Prostate gland (tissue), 2 donors: ENCODE measurements at regions not wholly inside any gene's neighbourhood (a gene's known extent, or its start where the extent isn't known, plus 50 kb on each side); places are given as distances from the start of the nearest gene placed in this dataset.

ENCODE experiments used
- DNase-seq: peaks from one replicate; pipeline ENCODE4 v3.0.0-alpha.2; 2019; ENCODE audit warnings: low spot score
- H3K27ac ChIP-seq, 2 donors: fragments of 200-600 bp; sonication (generic); 2 replicates each; pipeline ENCODE4 v1.5.1; 2017 to 2019
- H3K27me3 ChIP-seq: fragments of 200-600 bp; sonication (generic); replicated peaks from 2 replicates; pipeline ENCODE4 v1.5.1; 2019; ENCODE audit not compliant: insufficient read depth
- H3K36me3 ChIP-seq, 2 donors: fragments of 200-600 bp; sonication (generic); 1 replicate in 1 of 2; 2 replicates in 1 of 2; pipeline versions ENCODE4 v1.5.1 to v1.8.1; 2017 to 2019
- H3K4me1 ChIP-seq: fragments of 200-600 bp; sonication (generic); replicated peaks from 2 replicates; pipeline ENCODE4 v1.5.1; 2019
- H3K4me3 ChIP-seq, 2 donors: fragments of 200-600 bp; sonication (generic); 2 replicates each; pipeline ENCODE4 v1.5.1; 2017 to 2019
- H3K9me3 ChIP-seq: fragments of 200-600 bp; sonication (generic); 2 replicates; pipeline ENCODE4 v1.5.1; 2017
- POLR2A ChIP-seq: fragments of 450-650 bp; IDR thresholded peaks from one replicate; pipeline ENCODE4 v1.6.1; 2016; ENCODE audit warnings: antibody characterized with exemption, mild to moderate bottlenecking
- POLR2AphosphoS5 ChIP-seq: sonication (generic); formaldehyde crosslinking; IDR thresholded peaks from one replicate; pipeline ENCODE4 v1.6.1; 2017; ENCODE audit warnings: antibody characterized with exemption
- WGBS: methylation state at CpG from one replicate; pipeline ENCODE4 v1.1.5; 2018; 5-methylcytosine and 5-hydroxymethylcytosine counted together
- intact Hi-C: fragments of 100-400 bp; cut with DNase I; formaldehyde crosslinking; loops from one replicate; pipeline ENCODE4 v1.14.2; 2022
- TF ChIP-seq, protein P1 (sequence below), 4 experiments: fragments of 200-600 bp in 2 of 4; fragments of 450-650 bp in 2 of 4; sonication (generic) in 2 of 4; IDR thresholded peaks; 1 replicate in 3 of 4; 2 replicates in 1 of 4; pipeline ENCODE4 v1.5.1; 2016 to 2019; ENCODE audit warnings: antibody characterized with exemption in 4 of 4, mild to moderate bottlenecking in 2 of 4, moderate library complexity in 2 of 4

DNA sequence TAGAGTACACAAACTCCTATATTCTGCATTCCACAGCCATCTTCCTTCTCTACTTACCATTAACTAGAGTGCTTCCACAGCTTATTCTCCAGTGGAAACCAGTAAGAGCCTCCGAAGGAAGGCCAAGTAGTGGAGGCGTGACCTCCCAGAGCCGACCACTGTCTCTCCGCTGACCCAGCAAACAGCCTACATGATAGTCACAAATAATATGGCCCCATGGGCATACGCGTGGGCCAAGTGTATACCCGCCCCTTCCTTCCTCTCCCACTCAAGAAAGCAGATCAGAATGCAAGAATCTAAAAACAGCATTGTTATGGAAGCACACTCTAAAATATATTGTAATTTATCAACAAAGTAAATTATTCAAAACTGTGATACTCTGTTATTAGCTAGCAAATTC, 526.6 kb upstream of the JARID2 start:
- no peak overlapping the region for H3K27ac ChIP-seq
- intact Hi-C loops, result no loop called here

DNA sequence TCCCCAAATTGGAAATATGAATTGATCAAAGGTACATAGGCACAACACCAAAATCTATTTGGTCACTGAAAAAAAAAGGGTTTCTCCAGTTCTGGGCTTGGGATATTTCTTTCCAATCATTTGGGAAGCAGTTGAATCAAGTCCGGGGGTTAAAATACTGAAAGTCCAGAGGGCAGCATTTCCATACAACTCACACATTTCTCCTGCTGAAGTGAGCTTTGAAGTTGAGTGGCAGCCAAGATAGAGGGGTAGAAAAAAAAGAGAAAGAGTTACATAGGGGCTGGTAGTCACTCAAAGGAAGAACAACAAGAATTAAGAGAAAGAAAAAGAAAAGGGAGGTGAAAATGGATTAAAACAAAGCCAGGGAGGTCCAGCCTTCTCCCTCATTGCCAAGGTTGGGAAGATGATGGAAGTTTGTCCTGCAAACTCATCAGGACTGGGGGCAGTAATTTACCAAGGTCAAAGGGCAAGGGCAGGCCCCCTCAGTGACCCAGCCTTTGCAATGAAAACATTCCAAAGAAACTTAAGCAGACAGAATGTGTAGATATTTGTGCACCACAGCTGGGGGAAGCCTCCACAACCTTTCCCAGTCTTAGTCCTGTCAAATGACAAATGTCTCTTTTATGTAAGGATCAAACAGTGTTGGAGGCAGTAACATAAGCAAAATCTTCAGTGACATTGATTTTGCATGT, 525.3 kb upstream of the JARID2 start:
- TF ChIP-seq, protein P1, sequence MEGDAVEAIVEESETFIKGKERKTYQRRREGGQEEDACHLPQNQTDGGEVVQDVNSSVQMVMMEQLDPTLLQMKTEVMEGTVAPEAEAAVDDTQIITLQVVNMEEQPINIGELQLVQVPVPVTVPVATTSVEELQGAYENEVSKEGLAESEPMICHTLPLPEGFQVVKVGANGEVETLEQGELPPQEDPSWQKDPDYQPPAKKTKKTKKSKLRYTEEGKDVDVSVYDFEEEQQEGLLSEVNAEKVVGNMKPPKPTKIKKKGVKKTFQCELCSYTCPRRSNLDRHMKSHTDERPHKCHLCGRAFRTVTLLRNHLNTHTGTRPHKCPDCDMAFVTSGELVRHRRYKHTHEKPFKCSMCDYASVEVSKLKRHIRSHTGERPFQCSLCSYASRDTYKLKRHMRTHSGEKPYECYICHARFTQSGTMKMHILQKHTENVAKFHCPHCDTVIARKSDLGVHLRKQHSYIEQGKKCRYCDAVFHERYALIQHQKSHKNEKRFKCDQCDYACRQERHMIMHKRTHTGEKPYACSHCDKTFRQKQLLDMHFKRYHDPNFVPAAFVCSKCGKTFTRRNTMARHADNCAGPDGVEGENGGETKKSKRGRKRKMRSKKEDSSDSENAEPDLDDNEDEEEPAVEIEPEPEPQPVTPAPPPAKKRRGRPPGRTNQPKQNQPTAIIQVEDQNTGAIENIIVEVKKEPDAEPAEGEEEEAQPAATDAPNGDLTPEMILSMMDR (IDR thresholded peaks at IDR 0.05), result no peak
- no peak for TF ChIP-seq POLR2A
- TF ChIP-seq POLR2AphosphoS5, result no peak
- 96% methylated on average over 1 of the region's 1 CpG for WGBS
- Histone ChIP-seq H3K4me1 (no peaks in the 10 kb centered on the region), H3K4me3 (no peak overlapping the region), H3K27me3 (no peaks in the 10 kb centered on the region), H3K9me3 (no peaks in the 10 kb centered on the region), H3K36me3 (no peaks in the 10 kb centered on the region), H3K27ac (no peak overlapping the region)
- intact Hi-C loops, result no loop called here
- DNase-seq, result no peak

More for the DNA sequence above, 526.6 kb upstream of the JARID2 start:
- WGBS, result 90% methylated on average over 7 of the region's 7 CpGs
- no peak overlapping the region for H3K4me3 ChIP-seq
- H3K4me1 ChIP-seq, result no peaks in the 10 kb centered on the region
- DNase-seq, result no peak
- H3K27me3 ChIP-seq, result no peaks in the 10 kb centered on the region
- TF ChIP-seq POLR2AphosphoS5, result no peak
- no peak for TF ChIP-seq POLR2A
- TF ChIP-seq, protein P1 (IDR thresholded peaks at IDR 0.05), result no peak
- H3K9me3 ChIP-seq, result no peaks in the 10 kb centered on the region
- no peaks in the 10 kb centered on the region for H3K36me3 ChIP-seq

- DNase-seq, result no peak
- Histone ChIP-seq H3K36me3 (no peaks in the 10 kb centered on the region), H3K9me3 (no peaks in the 10 kb centered on the region), H3K27ac (no peak overlapping the region), H3K27me3 (no peaks in the 10 kb centered on the region), H3K4me3 (no peak overlapping the region), H3K4me1 (no peaks in the 10 kb centered on the region)
- WGBS, result 63% methylated on average over 9 of the region's 9 CpGs
- TF ChIP-seq, protein P1 (IDR thresholded peaks at IDR 0.05), result no peak
- TF ChIP-seq POLR2A (no peak), POLR2AphosphoS5 (no peak)
- intact Hi-C loops, result no loop called here
Measured at GRCh38 chr6:14721103-14721758, 524.6 kb upstream of the JARID2 start.

DNA sequence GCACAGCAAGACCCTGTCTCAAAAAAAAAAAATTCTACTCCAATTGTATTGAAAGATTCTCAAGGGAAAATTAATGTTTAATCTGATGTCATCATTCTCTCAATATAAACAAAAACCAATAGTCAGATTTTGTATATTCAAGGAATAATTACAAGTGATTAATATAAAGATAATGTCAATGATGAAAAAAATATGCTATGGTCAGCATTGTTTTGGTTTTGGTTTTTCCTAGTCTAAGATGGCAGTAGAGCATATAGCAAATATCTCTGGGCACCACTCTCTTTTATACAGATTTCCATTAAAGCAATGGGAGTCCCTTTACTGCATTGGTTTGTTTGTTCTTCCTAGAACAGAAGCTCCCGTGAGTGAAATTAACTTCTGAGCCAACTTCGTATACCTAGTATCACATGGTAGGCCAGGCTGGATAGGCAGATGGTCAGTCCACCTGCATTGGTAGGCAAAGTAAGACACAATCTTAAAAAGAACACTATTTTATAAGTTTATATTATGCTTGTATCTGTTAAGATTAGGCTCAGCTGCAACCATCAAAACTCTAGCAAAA, 523.8 kb upstream of the JARID2 start:
- 25% methylated on average over 2 of the region's 2 CpGs for WGBS
- H3K4me3 ChIP-seq, result no peak overlapping the region
- no peaks in the 10 kb centered on the region for H3K4me1 ChIP-seq
- no peak overlapping the region for H3K27ac ChIP-seq
- no peaks in the 10 kb centered on the region for H3K9me3 ChIP-seq
- intact Hi-C loops, result no loop called here
- no peaks in the 10 kb centered on the region for H3K36me3 ChIP-seq
- H3K27me3 ChIP-seq, result no peaks in the 10 kb centered on the region
- TF ChIP-seq POLR2A, result no peak
- TF ChIP-seq POLR2AphosphoS5, result peak; percentile 71
- TF ChIP-seq, protein P1 (IDR thresholded peaks at IDR 0.05), result no peak
- peak; percentile 25 for DNase-seq
